HG02678 (cell line): ENCODE measurements at regions not wholly inside any gene's neighbourhood (a gene's known extent, or its start where the extent isn't known, plus 50 kb on each side); places are given as distances from the start of the nearest gene placed in this dataset.

ENCODE experiments used
- ATAC-seq: cut with Tn5 transposase; IDR thresholded peaks from one replicate; pipeline ENCODE4 v1.9.1; 2021; ENCODE audit warnings: mild to moderate bottlenecking, moderate library complexity; ENCODE audit not compliant: unreplicated experiment

- ATAC-seq, result no peak
These were observed 298.4 kb upstream of the IRX4 start for GRCh38 chr5:2181149-2181548.

DNA sequence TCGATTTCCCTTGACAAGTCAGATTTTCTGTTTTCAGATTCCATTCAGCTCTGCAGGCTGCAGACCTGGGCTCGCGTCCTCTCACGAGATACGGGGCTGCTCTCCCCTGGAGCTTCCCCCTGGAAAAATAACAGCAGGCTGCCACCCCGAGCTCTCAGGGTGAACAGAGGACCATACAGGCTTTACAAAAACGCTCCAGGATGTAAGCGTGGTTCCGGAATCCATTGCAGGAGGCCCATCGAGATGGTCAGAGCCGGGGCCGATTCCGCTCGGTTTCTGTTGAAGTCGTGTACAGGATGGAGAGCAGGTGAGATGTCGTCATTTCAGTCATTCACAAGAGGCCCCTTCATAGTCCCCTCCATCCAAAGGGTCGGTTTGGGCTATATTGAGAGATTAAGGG lies 297.7 kb upstream of the IRX4 start:
- ATAC-seq, result no peak

GRCh38 chr5:2179861-2180260 lies 297.1 kb upstream of the IRX4 start:
- no peak for ATAC-seq

GRCh38 chr5:2178528-2178927 lies 295.8 kb upstream of the IRX4 start:
- ATAC-seq, result no peak

DNA sequence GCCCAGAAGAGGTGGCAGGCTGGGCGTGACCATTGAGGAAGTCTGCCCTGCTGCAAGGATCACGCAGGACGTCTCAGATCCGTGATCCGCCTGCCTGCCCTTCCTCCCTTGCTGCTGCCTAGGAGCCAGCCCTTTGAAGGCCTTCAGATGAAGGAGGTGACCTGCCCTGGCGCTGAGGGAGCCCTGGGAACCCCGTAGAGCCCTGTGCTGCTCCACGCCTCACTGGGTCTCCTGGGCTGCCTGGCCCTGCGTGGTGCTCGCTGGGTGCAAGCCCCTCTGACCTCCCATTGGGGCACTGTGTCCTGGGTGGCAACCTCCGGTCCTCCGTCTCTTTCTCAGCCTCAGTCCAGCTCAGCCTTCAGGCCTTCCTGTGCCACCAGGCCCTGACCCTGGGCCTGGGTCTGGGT lies 295.3 kb upstream of the IRX4 start:
- no peak for ATAC-seq

DNA sequence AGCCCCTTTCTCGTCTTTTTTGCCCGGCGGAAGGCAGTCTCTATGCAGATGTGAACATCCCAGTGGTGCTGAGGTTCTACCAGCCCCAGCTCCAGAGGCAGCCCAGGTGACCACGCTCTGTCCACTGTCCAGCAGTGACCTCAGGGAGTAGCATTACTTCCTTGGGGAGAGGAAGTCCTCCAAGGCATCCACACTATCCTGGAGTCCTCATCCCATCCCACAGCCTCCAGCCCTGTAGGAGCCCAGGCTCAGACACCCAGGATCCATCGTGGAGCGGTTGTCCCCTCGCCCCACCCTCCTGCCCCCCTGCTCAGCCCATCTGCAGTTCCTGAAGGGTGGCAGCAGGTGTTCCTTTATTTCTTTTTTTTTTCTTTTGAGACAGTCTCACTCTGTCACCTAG lies 294.5 kb upstream of the IRX4 start:
- no peak for ATAC-seq

DNA sequence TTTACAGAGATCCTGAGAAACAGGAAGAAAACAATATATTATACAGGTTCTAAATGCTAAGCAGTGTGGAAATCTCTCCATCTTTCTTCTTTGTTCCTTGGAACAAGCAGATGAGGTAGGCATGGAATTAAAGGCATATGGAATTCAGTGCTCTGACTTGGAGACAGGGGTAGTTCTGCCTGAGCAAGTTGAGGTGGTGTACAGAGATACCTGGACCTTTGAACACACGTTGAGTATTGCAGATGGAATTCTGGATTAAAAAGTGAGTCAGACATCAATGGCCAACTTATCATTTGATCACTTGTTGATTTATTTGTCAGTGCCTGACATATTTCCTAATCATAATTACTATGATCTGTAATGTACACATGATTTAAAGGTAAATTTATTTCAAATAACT lies 293.9 kb upstream of the IRX4 start:
- no peak for ATAC-seq

DNA sequence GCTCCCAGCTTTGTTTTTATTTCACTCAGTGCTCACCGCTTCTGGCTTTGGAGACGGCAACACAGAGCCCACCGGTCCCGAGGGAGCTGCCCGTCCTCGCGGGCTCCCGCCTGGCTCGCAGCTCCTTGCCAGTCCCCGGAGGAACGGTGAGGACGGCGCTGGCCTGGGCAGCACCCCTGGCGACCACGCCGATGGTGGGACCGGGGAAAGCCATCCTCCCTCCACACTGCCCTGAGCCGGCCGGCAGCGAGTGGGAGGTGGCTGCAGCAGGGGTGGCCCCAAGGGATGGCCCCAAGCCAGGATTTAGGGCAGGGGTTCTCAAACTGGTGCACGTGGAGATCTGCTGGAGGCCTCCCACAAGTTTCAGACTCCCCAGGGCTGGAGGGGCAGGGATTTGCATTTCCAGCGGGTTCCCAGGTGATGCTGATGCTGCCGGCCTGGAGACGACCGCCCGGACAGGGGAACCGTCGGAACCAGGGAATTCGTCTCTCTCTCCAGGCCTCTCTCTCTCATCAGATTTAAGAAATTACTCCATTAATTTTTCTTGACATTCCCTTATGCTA lies 293.2 kb upstream of the IRX4 start:
- no peak for ATAC-seq

DNA sequence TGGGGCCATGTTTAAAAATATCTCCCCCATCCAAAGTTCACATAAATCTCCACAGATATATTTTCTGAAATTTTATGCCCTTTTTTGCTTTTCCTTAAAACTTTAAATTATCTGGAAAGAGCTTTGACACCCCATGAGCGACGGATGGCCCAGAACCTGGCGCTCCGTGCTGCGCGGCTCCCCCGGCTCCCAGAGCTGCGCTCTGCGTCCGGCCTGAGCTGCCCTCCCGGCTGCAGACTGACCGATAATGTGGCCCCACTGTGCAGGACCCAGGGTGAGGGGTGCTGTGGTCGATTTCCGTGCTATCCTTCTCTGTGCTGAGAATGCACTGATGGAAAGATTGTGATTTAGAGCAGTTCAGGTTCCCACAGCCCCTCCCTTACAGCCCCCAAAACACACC lies 292.3 kb upstream of the IRX4 start:
- no peak for ATAC-seq

DNA sequence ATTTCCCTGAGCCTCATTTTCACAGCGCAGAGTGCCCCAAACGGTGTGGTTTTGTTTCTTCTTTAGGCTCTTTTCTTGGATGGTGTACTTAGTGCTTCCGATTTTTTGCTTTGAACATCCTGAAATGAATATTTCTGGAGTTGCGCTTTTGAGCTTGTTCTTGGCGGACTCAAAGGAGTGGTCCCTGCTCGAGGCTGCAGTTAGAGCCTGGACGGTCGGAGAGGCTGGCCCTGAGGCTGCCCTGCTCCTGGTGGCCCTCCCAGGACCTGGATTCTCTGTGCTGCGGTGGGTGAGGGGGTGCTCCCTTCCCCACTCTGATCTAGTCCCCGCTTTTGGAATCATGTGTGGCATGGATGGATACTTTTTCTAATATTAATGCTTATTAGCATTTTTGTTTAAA lies 291.8 kb upstream of the IRX4 start:
- no peak for ATAC-seq

- ATAC-seq, result no peak
These were observed 290.6 kb upstream of the IRX4 start for GRCh38 chr5:2173151-2173834.

DNA sequence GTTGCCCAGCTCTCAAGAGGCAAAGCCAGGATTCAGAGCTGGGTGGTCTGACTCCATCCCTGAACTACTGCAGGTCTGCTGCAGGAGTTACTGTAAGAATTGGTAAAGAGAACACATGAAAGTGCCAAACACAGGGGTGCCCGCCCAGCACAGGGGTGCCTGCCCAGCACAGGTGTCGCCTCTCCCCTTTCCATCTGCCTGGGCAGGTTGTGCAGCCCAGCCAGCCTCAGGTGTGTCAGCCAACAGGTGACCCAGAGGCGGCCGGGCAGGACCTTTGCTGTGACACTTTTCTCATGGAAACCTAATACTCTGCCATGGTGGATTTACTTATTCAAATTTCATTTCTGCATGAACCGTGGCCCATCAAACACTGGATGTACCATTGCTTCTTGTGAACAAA lies 289.7 kb upstream of the IRX4 start:
- no peak for ATAC-seq

- no peak for ATAC-seq
These were observed 288.0 kb upstream of the IRX4 start for GRCh38 chr5:2170761-2171160.

DNA sequence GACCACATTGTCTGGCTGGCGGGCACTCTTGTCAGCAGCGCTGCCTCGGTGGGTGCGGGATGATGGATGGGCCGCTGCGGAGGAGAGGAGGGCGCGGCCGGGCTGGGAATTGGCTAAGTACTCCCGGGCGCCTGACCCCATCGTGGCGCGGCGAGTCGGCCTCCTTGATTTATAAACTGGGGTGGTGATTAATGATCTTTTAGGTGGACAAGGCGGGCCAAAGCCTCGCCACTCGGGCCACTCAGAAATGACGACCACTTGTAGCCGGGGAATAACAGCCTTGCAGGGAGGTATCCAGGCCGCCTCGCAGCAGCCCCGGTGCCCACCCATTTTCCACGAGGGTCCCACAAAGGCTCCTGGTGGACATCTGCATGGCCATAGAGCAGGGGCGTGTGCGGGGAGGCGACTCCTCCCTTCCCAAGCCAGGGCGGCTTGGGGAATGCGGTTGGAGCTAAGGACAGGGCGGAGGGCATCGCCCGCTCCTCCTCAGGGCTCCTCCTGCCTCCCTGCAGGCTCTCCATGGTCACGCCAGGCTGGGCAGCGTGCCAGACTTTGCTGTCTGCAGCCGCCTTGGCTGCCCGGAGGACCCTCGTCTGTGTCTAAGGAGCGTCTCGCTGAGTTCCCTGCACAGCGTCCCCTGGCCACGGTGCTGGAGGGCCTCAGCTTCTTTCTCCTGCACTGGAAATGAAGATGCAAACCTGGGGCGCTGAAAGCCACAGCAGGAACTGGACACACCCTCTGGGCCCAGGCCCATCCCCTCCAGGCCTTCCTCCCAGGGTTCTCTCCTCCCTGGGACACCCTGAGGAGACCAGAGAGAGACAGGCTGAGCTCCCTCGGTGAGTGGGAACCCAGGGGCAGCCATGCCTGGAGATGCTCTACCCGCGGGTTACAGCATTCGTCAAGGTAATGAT lies 287.4 kb upstream of the IRX4 start:
- ATAC-seq, result no peak

GRCh38 chr5:2169430-2169808 lies 286.7 kb upstream of the IRX4 start:
- ATAC-seq, result no peak

DNA sequence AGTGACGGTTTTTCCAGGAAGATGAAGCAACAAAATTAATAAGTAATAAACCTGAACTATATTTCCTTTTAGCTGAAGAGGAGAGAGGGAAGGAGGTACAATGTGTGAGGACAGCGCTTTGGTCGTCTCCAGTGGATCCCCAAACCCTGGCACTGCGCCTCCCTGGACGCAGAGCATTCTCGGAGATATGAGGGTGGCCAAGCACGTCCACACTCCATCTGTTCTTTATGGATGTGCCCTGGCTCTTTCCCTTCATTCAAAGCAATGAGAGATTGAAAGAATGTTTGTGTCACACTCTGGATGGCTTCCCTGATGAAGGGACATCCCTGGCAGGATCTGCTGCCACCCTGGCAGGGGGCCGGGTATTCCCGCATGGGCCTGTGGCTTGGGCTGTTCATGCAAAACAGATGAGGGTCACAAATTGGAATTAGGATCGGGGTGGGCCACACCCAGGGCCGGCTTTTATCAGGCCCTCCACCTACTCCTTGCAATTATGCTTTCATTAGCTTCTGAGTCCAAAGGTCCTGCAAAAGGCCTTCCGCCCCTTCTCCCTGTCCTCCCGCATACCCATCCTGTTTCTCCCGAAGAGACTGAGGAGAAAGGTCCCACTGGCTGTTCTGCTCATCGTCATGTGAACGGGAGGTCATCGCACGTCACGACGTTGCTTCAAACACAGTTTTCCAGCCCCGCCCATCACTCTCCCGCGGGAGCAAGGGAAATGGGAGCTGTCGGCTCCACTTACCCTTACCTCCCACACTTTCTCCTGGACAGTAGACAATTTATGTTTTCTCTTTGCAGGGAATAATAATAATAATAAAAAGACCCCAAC lies 286.1 kb upstream of the IRX4 start:
- ATAC-seq, result no peak

GRCh38 chr5:2167671-2168070 lies 284.9 kb upstream of the IRX4 start:
- no peak for ATAC-seq

GRCh38 chr5:2166979-2167377 lies 284.3 kb upstream of the IRX4 start:
- ATAC-seq, result no peak

DNA sequence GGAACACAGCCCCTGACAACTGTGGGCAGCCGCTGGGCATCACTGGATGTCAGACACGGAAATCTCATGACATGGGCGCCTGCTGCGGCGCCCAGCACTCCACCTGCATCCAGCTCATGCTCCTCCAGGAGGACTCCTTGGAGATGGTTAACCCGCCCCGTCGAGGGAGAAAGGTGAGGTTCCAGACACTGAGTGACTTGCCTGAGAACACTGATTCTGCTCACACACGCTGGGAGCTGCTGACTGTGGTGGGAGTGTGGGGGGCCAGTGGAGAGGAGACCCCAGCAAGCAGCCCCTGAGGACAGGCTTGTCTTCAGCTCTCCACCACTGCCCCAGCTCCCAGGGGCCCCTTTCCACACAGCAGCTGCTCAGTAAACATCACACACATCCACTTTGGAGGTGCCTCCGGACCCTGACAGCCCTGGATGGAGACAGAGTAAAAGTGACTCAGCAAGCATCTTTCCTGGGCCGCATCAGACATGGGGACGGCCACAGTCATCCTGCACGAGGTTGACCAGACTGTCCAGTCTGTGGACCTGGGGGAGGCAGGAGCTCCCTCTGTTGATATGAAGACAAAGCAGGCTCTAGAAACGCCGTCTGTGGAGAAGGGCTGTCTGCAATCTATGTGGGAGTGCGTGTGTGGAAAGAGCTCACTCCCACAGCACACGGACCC lies 283.7 kb upstream of the IRX4 start:
- no peak for ATAC-seq

GRCh38 chr5:2165615-2166305 lies 283.0 kb upstream of the IRX4 start:
- ATAC-seq, result no peak
